HG02943 (cell line): ENCODE measurements at regions not wholly inside any gene's neighbourhood (a gene's known extent, or its start where the extent isn't known, plus 50 kb on each side); places are given as distances from the start of the nearest gene placed in this dataset.

Experiments
- ATAC-seq: cut with Tn5 transposase; IDR thresholded peaks from one replicate; pipeline ENCODE4 v1.9.1; 2021; ENCODE audit warnings: mild to moderate bottlenecking, low read depth, moderate library complexity; ENCODE audit not compliant: unreplicated experiment

- no peak for ATAC-seq
Measured at GRCh38 chr2:223222397-223222796, 170.4 kb downstream of the KCNE4 start.

- ATAC-seq: no peak
Measured at GRCh38 chr2:223223156-223223555, 171.2 kb downstream of the KCNE4 start.

- no peak for ATAC-seq
Measured at GRCh38 chr2:223225266-223225665, 173.3 kb downstream of the KCNE4 start.

- no peak for ATAC-seq
Measured at GRCh38 chr2:223226264-223226663, 174.3 kb downstream of the KCNE4 start.

DNA sequence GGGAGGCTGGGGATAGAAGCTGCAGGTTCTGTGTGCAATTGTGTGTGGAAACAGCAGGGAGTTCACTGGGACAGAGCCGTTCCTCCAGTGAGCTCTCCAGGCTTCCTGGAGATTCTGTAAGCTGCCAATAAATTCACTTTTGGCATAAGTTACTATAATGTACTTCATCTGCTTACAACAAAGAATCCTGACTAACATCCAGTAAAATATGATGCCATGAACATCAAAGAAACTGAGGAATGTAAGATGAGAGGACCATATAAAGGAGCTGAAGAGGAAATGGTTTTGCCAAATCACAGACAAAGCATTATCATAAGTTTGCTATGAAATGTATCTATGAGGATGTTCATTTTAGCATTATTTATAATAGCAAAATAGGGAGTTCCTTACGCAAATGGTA, 175.3 kb downstream of the KCNE4 start:
- ATAC-seq: no peak

GRCh38 chr2:223228871-223229270, 176.9 kb downstream of the KCNE4 start:
- ATAC-seq: no peak

DNA sequence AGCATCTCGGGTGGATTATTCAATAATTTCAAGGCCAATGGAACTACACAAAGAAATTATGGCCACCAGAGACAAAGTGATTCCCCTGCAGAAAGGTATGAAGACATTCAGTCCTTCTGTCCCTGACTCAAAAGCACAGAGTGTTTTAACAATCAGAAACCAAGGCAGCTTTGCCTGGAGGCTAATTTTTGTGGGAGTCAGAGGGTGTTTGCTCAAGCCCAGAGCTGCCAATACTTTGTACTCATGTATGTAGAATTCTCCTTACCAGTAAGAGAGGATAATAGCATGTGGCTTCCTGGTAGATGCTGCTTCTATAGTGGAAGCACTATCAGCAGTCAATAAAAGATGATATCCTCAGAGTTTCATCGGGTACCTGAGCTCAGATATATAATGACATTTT, 178.4 kb downstream of the KCNE4 start:
- ATAC-seq: no peak

GRCh38 chr2:223232285-223232684, 180.3 kb downstream of the KCNE4 start:
- no peak for ATAC-seq

GRCh38 chr2:223232896-223233295, 180.9 kb downstream of the KCNE4 start:
- ATAC-seq: no peak

DNA sequence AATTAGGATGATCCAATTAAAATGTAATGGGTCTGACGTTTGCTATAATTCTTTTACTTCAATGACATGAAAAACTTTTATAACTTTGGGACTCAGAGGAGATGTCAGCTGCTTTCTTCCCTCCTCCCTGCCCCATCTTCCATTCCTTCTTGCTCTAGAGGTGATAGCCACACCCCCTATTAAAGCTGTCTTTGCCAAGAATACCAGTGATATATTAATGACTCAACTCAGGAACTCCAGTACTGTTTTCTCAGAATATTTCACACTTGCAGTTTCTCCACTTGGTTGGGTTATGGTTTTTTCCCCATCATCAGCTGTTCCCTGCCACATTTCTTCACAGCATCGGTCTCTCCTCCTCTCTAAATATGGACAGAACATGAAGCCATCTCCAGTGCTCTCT, 184.0 kb downstream of the KCNE4 start:
- no peak for ATAC-seq

- ATAC-seq: no peak
Measured at GRCh38 chr2:223238301-223238700, 186.3 kb downstream of the KCNE4 start.

DNA sequence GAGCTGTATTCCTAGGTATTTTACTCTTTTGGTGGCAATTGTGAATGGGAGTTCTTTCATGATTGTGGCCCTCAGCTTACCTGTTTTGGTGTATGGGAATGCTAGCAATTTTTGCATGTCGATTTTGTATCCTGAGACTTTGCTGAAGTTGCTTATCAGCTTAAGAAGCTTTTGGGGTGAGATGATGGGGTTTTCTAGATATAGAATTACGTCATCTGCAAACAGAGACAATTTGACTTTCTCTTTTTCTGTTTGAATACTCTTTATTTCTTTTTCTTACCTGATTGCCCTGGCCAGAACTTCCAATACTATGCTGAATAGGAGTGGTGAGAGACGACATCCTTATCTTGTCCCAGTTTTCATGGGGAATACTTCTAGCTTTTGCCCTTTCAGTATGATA, 191.2 kb downstream of the KCNE4 start:
- no peak for ATAC-seq

- ATAC-seq: no peak
Measured at GRCh38 chr2:223247136-223247535, 195.1 kb downstream of the KCNE4 start.

DNA sequence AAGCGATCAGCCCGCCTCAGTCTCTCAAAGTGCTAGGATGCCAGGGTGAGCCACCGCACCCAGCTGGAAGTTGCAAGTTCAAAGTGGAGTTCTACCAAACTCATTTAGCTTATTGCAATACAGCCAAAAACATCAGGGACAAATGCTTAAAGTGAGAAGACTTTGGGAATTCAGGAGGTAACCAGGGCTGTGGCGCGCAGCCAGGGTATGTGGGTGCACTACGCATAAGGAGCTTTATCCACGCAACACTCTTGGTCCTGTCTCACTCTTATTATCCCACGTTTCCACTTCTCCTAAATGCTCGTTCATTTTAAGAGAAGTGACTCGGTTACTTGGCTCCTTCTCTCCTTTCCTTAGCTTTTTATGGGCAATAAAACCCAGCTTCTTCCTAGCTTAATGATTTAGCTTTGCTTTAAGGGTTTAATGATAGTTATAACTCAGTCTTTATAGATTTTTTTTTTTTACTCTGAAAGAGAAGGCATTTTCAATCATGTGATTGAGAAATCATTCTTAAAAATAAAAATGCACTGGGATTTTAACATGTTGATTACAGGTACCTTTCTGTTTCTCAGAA, 199.8 kb downstream of the KCNE4 start:
- ATAC-seq: no peak

DNA sequence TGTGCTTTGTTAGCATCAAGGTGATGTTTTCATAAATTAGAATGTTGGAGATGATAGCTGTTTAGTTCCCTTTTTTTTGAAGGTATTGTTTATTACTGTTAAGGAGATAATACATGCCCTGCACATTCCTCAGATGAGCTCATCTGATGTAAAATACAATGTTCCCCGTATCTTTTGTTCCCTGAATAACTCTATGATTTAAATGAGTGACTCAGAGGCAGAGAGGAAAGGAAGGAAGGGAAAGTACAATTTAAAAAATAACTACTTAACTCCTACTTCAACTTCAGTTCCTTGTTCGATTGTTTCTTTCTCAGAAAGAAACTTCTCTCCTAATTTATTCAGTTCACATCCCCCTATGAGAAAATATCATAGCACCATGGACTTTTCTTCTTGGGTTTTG, 208.7 kb downstream of the KCNE4 start:
- no peak for ATAC-seq

- ATAC-seq: no peak
Measured at GRCh38 chr2:223262946-223263345, 211.0 kb downstream of the KCNE4 start.

- no peak for ATAC-seq
Measured at GRCh38 chr2:223264541-223265193, 212.7 kb downstream of the KCNE4 start.

GRCh38 chr2:223267160-223267951, 215.4 kb downstream of the KCNE4 start:
- no peak for ATAC-seq

DNA sequence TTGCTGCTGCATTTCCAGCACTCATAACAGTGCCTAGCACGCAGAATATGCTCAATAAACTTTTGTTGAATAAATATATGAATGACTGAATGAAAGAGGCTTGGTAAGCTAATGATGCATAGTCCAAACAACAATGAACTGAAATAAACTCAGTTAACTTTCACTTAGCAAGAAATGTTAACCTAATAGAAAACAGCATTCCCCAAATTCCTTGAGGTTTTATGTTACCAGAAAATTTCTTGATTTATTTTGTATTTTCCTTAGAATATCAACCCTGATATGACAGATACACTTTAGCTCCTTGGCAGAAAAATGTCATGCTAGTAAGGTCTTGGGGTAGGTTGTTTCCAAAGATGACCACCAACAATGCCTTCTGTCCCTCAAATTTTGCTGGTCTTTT, 217.4 kb downstream of the KCNE4 start:
- no peak for ATAC-seq

- ATAC-seq: no peak
Measured at GRCh38 chr2:223270548-223270947, 218.6 kb downstream of the KCNE4 start.

- no peak for ATAC-seq
Measured at GRCh38 chr2:223273995-223274394, 222.0 kb downstream of the KCNE4 start.

- no peak for ATAC-seq
Measured at GRCh38 chr2:223282221-223282620, 230.2 kb downstream of the KCNE4 start.
